BJ (cell line): ENCODE measurements at regions not wholly inside any gene's neighbourhood (a gene's known extent, or its start where the extent isn't known, plus 50 kb on each side); places are given as distances from the start of the nearest gene placed in this dataset.

Source experiments
- CTCF ChIA-PET: fragments of 350-600 bp; formaldehyde crosslinking; extraction: SDS; loops from one replicate; lab custom pipeline; 2021; ENCODE audit warnings: antibody characterized with exemption, inconsistent platforms; lab: Yijun Ruan, JAX
- POLR2A ChIA-PET: fragments of 300-600 bp; sonication (Branson Sonifier 250); formaldehyde crosslinking; extraction: SDS; loops from one replicate; lab custom pipeline; 2021; ENCODE audit warnings: antibody characterized with exemption; lab: Charles Lee
- DNase-seq: peaks from one replicate; pipeline ENCODE4 v3.0.0-alpha.2; 2011; ENCODE audit warnings: low read depth
- H3K27me3 ChIP-seq: 2 replicates; pipeline ENCODE4 v1.6.0; 2011; ENCODE audit warnings: low read length; ENCODE audit not compliant: control insufficient read depth, insufficient read depth
- H3K36me3 ChIP-seq: 2 replicates; pipeline ENCODE4 v1.5.1; 2011; ENCODE audit warnings: low read length; ENCODE audit not compliant: control insufficient read depth, insufficient read depth
- H3K4me3 ChIP-seq: 2 replicates; pipeline ENCODE4 v1.5.1; 2011; ENCODE audit warnings: low read depth, mild to moderate bottlenecking, control low read depth, low read length
- CTCF ChIP-seq: IDR thresholded peaks from 2 replicates; pipeline ENCODE4 v1.5.1; 2011; ENCODE audit warnings: low read depth, mild to moderate bottlenecking, control low read depth, inconsistent platforms, low read length, moderate library complexity; ENCODE audit not compliant: insufficient read depth

DNA sequence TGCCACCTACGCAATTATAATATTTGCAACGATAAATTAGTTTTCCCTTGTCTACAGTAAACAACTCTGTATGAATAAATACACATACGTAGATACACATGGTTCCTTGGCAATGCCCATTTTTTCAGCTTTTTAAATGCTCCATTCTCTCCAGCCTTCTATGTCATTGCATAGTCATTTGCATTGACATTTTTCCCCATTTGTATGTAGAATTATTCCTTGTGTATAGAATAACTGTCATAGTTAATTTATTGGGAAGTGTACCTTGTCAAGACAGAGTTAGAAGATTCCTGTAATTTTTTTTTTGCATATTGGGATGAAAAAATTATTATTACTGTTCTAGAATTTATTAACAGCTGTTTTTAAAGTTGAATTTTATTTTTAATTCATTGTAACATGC, 736.7 kb upstream of the DPPA4 start:
- TF ChIP-seq CTCF, result no peak
- DNase-seq, result no peak
- ChIA-PET CTCF (no interaction called here), POLR2A (interaction anchor here (0.6 kb wide), 1 partner anchor 148 kb away, joined by 4 read pairs; no protein-coding TSS in a partner anchor)
- H3K4me3 ChIP-seq, result no peak overlapping the region
- H3K36me3 ChIP-seq, result no peaks in the 10 kb centered on the region
- H3K27me3 ChIP-seq, result no peaks in the 10 kb centered on the region

DNA sequence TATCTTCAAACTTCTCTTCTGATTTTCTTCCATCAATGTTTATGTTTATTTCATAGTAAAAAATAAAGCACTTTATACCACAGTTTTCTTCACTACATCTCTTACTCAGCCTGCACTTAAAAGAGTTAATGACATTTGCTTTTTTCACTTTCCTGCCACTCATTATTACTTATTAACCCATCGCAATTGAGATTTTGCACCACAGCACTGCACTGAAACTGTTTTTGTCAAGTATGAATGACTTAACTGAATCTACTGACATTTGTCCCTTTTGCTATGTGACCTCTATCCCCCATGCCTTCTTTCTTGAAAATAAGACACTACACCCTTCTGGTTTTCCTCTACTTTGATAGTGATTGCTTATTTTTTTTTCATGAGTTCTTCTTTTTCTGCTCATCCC, 739.7 kb upstream of the DPPA4 start:
- TF ChIP-seq CTCF, result no peak
- no peaks in the 10 kb centered on the region for H3K27me3 ChIP-seq
- no peak for DNase-seq
- no peak overlapping the region for H3K4me3 ChIP-seq
- ChIA-PET POLR2A (no interaction called here), CTCF (no interaction called here)
- H3K36me3 ChIP-seq, result no peaks in the 10 kb centered on the region

GRCh38 chr3:110093411-110093810, 756.1 kb upstream of the DPPA4 start:
- ChIA-PET CTCF (interaction anchor here (0.8 kb wide), 1 partner anchor 13 kb away, joined by 3 read pairs; no protein-coding TSS in a partner anchor), POLR2A (no interaction called here)
- no peaks in the 10 kb centered on the region for H3K27me3 ChIP-seq
- no peak for DNase-seq
- H3K4me3 ChIP-seq, result no peak overlapping the region
- no peaks in the 10 kb centered on the region for H3K36me3 ChIP-seq
- no peak for TF ChIP-seq CTCF

- no peaks in the 10 kb centered on the region for H3K27me3 ChIP-seq
- ChIA-PET POLR2A (no interaction called here), CTCF (no interaction called here)
- no peak for TF ChIP-seq CTCF
- no peak for DNase-seq
- no peak overlapping the region for H3K4me3 ChIP-seq
- H3K36me3 ChIP-seq, result no peaks in the 10 kb centered on the region
Observed at GRCh38 chr3:110093812-110094401, 756.6 kb upstream of the DPPA4 start.

- H3K36me3 ChIP-seq, result no peaks in the 10 kb centered on the region
- ChIA-PET CTCF (no interaction called here), POLR2A (no interaction called here)
- DNase-seq, result no peak
- no peak for TF ChIP-seq CTCF
- H3K4me3 ChIP-seq, result no peak overlapping the region
- no peaks in the 10 kb centered on the region for H3K27me3 ChIP-seq
Observed at GRCh38 chr3:110099711-110100110, 762.4 kb upstream of the DPPA4 start.
